SK-N-MC (cell line): ENCODE measurements at regions not wholly inside any gene's neighbourhood (a gene's known extent, or its start where the extent isn't known, plus 50 kb on each side); places are given as distances from the start of the nearest gene placed in this dataset.

ENCODE experiments used
- DNase-seq: peaks from one replicate; pipeline ENCODE4 v3.0.0-alpha.2; 2011; ENCODE audit warnings: low read depth, low spot score
- H3K27ac ChIP-seq: fragments of 200-600 bp; sonication (generic); 2 replicates; pipeline ENCODE4 v1.5.1; 2016; ENCODE audit warnings: mixed run types
- H3K36me3 ChIP-seq: fragments of 200-600 bp; sonication (generic); 2 replicates; pipeline ENCODE4 v1.6.1; 2017; ENCODE audit warnings: antibody characterized with exemption, low read length, mixed read lengths; ENCODE audit not compliant: insufficient read depth
- H3K4me3 ChIP-seq: fragments of 200-600 bp; sonication (generic); 2 replicates; pipeline ENCODE4 v1.5.1; 2016
- H3K9ac ChIP-seq: fragments of 200-600 bp; sonication (generic); 2 replicates; pipeline ENCODE4 v1.8.0; 2017; ENCODE audit warnings: mixed run types, mixed read lengths; ENCODE audit not compliant: insufficient read length
- H3K9me3 ChIP-seq: fragments of 200-600 bp; sonication (generic); 2 replicates; pipeline ENCODE4 v1.6.1; 2017; ENCODE audit warnings: low read depth, mild to moderate bottlenecking, antibody characterized with exemption, low read length, moderate library complexity, mixed read lengths
- EZH2 ChIP-seq: fragments of 200-600 bp; sonication (generic); IDR thresholded peaks from one replicate; pipeline ENCODE4 v1.6.1; 2017; ENCODE audit warnings: antibody characterized with exemption
- FOXP2 ChIP-seq: optimal IDR thresholded peaks from 2 replicates; pipeline ENCODE3; 2011; ENCODE audit warnings: mild to moderate bottlenecking, moderate library complexity; ENCODE audit not compliant: insufficient read depth; ENCODE audit errors: extremely low read length, control extremely low read depth
- POLR2AphosphoS5 ChIP-seq: IDR thresholded peaks from 2 replicates; pipeline ENCODE4 v1.6.1; 2012; ENCODE audit warnings: mild to moderate bottlenecking, low read depth, low read length, borderline replicate concordance

- Histone ChIP-seq H3K27ac (no peak overlapping the region), H3K9ac (no peak overlapping the region), H3K36me3 (no peaks in the 10 kb centered on the region), H3K9me3 (no peaks in the 10 kb centered on the region), H3K4me3 (no peak overlapping the region)
- TF ChIP-seq POLR2AphosphoS5 (no peak), EZH2 (no peak), FOXP2 (no peak)
- DNase-seq: no peak
Observed at GRCh38 chr7:45235905-45236304, 78.3 kb downstream of the RAMP3 start.

GRCh38 chr7:45236666-45237065 is 79.1 kb downstream of the RAMP3 start:
- no peak for TF ChIP-seq POLR2AphosphoS5
- no peak for TF ChIP-seq FOXP2
- TF ChIP-seq EZH2: no peak
- DNase-seq: no peak
- Histone ChIP-seq H3K9ac (no peak overlapping the region), H3K27ac (no peak overlapping the region), H3K4me3 (no peak overlapping the region), H3K9me3 (no peaks in the 10 kb centered on the region), H3K36me3 (no peaks in the 10 kb centered on the region)

GRCh38 chr7:45237788-45238461 is 80.3 kb downstream of the RAMP3 start:
- TF ChIP-seq FOXP2: no peak
- no peak for TF ChIP-seq POLR2AphosphoS5
- TF ChIP-seq EZH2: no peak
- H3K9me3 ChIP-seq: no peaks in the 10 kb centered on the region
- no peaks in the 10 kb centered on the region for H3K36me3 ChIP-seq
- no peak overlapping the region for H3K9ac ChIP-seq
- no peak for DNase-seq
- H3K27ac ChIP-seq: no peak overlapping the region
- no peak overlapping the region for H3K4me3 ChIP-seq

- TF ChIP-seq FOXP2 (no peak), POLR2AphosphoS5 (no peak), EZH2 (no peak)
Observed at GRCh38 chr7:45238806-45239205, 81.2 kb downstream of the RAMP3 start.

GRCh38 chr7:45239486-45239885 is 81.9 kb downstream of the RAMP3 start:
- TF ChIP-seq FOXP2: no peak
- TF ChIP-seq EZH2: no peak
- TF ChIP-seq POLR2AphosphoS5: no peak
- Histone ChIP-seq H3K4me3 (no peak overlapping the region), H3K9me3 (no peaks in the 10 kb centered on the region), H3K36me3 (no peaks in the 10 kb centered on the region), H3K9ac (no peak overlapping the region), H3K27ac (no peak overlapping the region)
- DNase-seq: no peak

More at GRCh38 chr7:45238806-45239205, 81.2 kb downstream of the RAMP3 start:
- Histone ChIP-seq H3K36me3 (no peaks in the 10 kb centered on the region), H3K27ac (no peak overlapping the region), H3K9me3 (no peaks in the 10 kb centered on the region), H3K4me3 (no peak overlapping the region), H3K9ac (no peak overlapping the region)
- DNase-seq: no peak

- Histone ChIP-seq H3K9ac (no peak overlapping the region), H3K36me3 (no peaks in the 10 kb centered on the region), H3K9me3 (no peaks in the 10 kb centered on the region), H3K4me3 (no peak overlapping the region), H3K27ac (no peak overlapping the region)
- TF ChIP-seq POLR2AphosphoS5 (no peak), EZH2 (no peak), FOXP2 (no peak)
- DNase-seq: no peak
Observed at GRCh38 chr7:45240273-45240771, 82.7 kb downstream of the RAMP3 start.

- Histone ChIP-seq H3K27ac (no peak overlapping the region), H3K4me3 (no peak overlapping the region), H3K9me3 (no peaks in the 10 kb centered on the region), H3K36me3 (no peaks in the 10 kb centered on the region), H3K9ac (no peak overlapping the region)
- TF ChIP-seq EZH2 (no peak), POLR2AphosphoS5 (no peak), FOXP2 (no peak)
- DNase-seq: no peak
Observed at GRCh38 chr7:45240926-45241325, 83.3 kb downstream of the RAMP3 start.

GRCh38 chr7:45241339-45242109 is 83.9 kb downstream of the RAMP3 start:
- DNase-seq: no peak
- no peak overlapping the region for H3K4me3 ChIP-seq
- H3K36me3 ChIP-seq: no peaks in the 10 kb centered on the region
- no peak overlapping the region for H3K27ac ChIP-seq
- TF ChIP-seq EZH2: no peak
- no peak for TF ChIP-seq POLR2AphosphoS5
- no peak for TF ChIP-seq FOXP2
- H3K9me3 ChIP-seq: no peaks in the 10 kb centered on the region
- H3K9ac ChIP-seq: no peak overlapping the region
